Stomach (tissue), 4 donors: ENCODE measurements at regions not wholly inside any gene's neighbourhood (a gene's known extent, or its start where the extent isn't known, plus 50 kb on each side); places are given as distances from the start of the nearest gene placed in this dataset.

ENCODE experiments used
- POLR2A ChIP-seq, 4 donors: fragments of 450-650 bp; IDR thresholded peaks; one replicate each; pipeline ENCODE4 v1.6.1; 2016; ENCODE audit warnings: antibody characterized with exemption in 4 of 4, control low read depth in 2 of 4, mild to moderate bottlenecking in 1 of 4, moderate library complexity in 1 of 4
- TF ChIP-seq, protein P1 (sequence below), 7 experiments: fragments of 450-650 bp in 4 of 7; fragments of 200-600 bp in 3 of 7; sonication (generic) in 3 of 7; IDR thresholded peaks; one replicate each; pipeline ENCODE4 v1.5.1; 2016 to 2019; ENCODE audit warnings: antibody characterized with exemption in 7 of 7, control low read depth in 2 of 7, mild to moderate bottlenecking in 1 of 7

GRCh38 chr13:112007191-112007590, 59.8 kb upstream of the SOX1 start:
- no peak for TF ChIP-seq POLR2A (IDR thresholded peaks at IDR 0.05)
- TF ChIP-seq, protein P1, sequence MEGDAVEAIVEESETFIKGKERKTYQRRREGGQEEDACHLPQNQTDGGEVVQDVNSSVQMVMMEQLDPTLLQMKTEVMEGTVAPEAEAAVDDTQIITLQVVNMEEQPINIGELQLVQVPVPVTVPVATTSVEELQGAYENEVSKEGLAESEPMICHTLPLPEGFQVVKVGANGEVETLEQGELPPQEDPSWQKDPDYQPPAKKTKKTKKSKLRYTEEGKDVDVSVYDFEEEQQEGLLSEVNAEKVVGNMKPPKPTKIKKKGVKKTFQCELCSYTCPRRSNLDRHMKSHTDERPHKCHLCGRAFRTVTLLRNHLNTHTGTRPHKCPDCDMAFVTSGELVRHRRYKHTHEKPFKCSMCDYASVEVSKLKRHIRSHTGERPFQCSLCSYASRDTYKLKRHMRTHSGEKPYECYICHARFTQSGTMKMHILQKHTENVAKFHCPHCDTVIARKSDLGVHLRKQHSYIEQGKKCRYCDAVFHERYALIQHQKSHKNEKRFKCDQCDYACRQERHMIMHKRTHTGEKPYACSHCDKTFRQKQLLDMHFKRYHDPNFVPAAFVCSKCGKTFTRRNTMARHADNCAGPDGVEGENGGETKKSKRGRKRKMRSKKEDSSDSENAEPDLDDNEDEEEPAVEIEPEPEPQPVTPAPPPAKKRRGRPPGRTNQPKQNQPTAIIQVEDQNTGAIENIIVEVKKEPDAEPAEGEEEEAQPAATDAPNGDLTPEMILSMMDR (IDR thresholded peaks at IDR 0.05) = no peak
